HUDEP-2 (cell line): ENCODE measurements at regions not wholly inside any gene's neighbourhood (a gene's known extent, or its start where the extent isn't known, plus 50 kb on each side); places are given as distances from the start of the nearest gene placed in this dataset.

ENCODE experiments used
- DNase-seq, 76 experiments: peaks; one replicate each; lab custom pipeline; 2025; ENCODE audit not compliant: unreplicated experiment in 76 of 76; lab: John Stamatoyannopoulos, UW

- DNase-seq: no peak
Observed at GRCh38 chr2:193349642-193350041, 1154.9 kb upstream of the TMEFF2 start.

- DNase-seq: no peak
Observed at GRCh38 chr2:193348055-193348454, 1153.3 kb upstream of the TMEFF2 start.

GRCh38 chr2:193336781-193337180, 1142.0 kb upstream of the TMEFF2 start:
- DNase-seq: no peak

- DNase-seq: no peak
Observed at GRCh38 chr2:193334401-193334800, 1139.7 kb upstream of the TMEFF2 start.

- no peak for DNase-seq
Observed at GRCh38 chr2:193333539-193333938, 1138.8 kb upstream of the TMEFF2 start.

GRCh38 chr2:193332941-193333340, 1138.2 kb upstream of the TMEFF2 start:
- DNase-seq: no peak

GRCh38 chr2:193331676-193332075, 1136.9 kb upstream of the TMEFF2 start:
- DNase-seq: no peak

- no peak for DNase-seq
Observed at GRCh38 chr2:193326296-193326695, 1131.6 kb upstream of the TMEFF2 start.

GRCh38 chr2:193315428-193316091, 1120.8 kb upstream of the TMEFF2 start:
- DNase-seq: no peak

- no peak for DNase-seq
Observed at GRCh38 chr2:193303464-193303863, 1108.7 kb upstream of the TMEFF2 start.

- DNase-seq: no peak
Observed at GRCh38 chr2:193294371-193294770, 1099.6 kb upstream of the TMEFF2 start.

- DNase-seq: no peak
Observed at GRCh38 chr2:193279361-193279760, 1084.6 kb upstream of the TMEFF2 start.

- no peak for DNase-seq
Observed at GRCh38 chr2:193276988-193277387, 1082.3 kb upstream of the TMEFF2 start.

- DNase-seq: no peak
Observed at GRCh38 chr2:193276560-193276959, 1081.8 kb upstream of the TMEFF2 start.

GRCh38 chr2:193276069-193276468, 1081.3 kb upstream of the TMEFF2 start:
- no peak for DNase-seq

- no peak for DNase-seq
Observed at GRCh38 chr2:193272011-193272410, 1077.3 kb upstream of the TMEFF2 start.

GRCh38 chr2:193270816-193271215, 1076.1 kb upstream of the TMEFF2 start:
- DNase-seq: no peak

GRCh38 chr2:193267496-193268002, 1072.8 kb upstream of the TMEFF2 start:
- no peak for DNase-seq

- DNase-seq: no peak
Observed at GRCh38 chr2:193253014-193253530, 1058.3 kb upstream of the TMEFF2 start.

- no peak for DNase-seq
Observed at GRCh38 chr2:193251909-193252308, 1057.2 kb upstream of the TMEFF2 start.

GRCh38 chr2:193250389-193250788, 1055.7 kb upstream of the TMEFF2 start:
- no peak for DNase-seq

- DNase-seq: peak in 5 of 76 experiments; percentile 0 to 34 (median 5)
Observed at GRCh38 chr2:193240752-193241151, 1046.0 kb upstream of the TMEFF2 start.

GRCh38 chr2:193231634-193232033, 1036.9 kb upstream of the TMEFF2 start:
- no peak for DNase-seq
